Right renal cortex interstitium (tissue), 3 donors: ENCODE measurements at regions not wholly inside any gene's neighbourhood (a gene's known extent, or its start where the extent isn't known, plus 50 kb on each side); places are given as distances from the start of the nearest gene placed in this dataset.

ENCODE experiments used
- DNase-seq, 3 donors: peaks; one replicate each; pipeline ENCODE4 v3.0.0-alpha.2; 2013; ENCODE audit warnings: low read depth in 3 of 3, low spot score in 2 of 3

- no peak for DNase-seq
Observed at GRCh38 chr3:159902546-159903314, 85.9 kb upstream of the IL12A start.

- no peak for DNase-seq
Observed at GRCh38 chr3:159904455-159904854, 84.2 kb upstream of the IL12A start.

GRCh38 chr3:159904911-159905310 lies 83.7 kb upstream of the IL12A start:
- DNase-seq: no peak

- no peak for DNase-seq
Observed at GRCh38 chr3:159907828-159908227, 80.8 kb upstream of the IL12A start.

DNA sequence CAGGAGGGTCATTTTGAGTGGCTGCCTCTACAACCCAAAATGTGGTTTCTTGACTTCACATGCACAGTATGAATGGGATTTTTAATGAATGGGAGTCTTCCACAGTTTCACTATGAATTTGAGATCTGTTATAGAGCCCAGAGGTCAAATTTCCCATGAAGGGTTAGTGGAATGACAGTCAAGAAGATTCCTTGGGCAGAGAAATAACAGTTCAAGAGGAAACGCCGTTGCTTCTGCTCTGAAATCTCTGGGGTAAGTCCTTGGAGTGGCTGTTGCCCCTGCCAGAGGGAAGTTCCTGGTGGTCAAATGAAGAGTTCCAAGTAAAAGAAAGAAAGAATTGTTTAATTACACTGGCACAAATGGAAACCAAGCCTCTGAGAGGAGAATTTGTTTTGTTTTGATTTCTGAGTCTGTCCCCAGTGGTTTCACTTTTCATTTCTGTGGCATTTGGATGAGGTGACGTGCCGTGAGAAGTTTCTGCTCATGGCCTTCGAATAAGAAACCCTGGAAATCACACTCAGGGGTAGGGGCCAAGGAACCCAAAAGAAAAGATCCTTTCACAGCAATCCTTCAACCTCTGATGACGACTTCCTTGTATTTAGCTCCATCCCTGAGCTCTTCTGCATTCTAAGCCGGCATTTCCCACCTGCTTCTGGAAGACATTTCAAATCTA lies 77.5 kb upstream of the IL12A start:
- no peak for DNase-seq

GRCh38 chr3:159911664-159912037 lies 77.0 kb upstream of the IL12A start:
- DNase-seq: no peak

- DNase-seq: no peak
Observed at GRCh38 chr3:159913712-159914414, 74.8 kb upstream of the IL12A start.

DNA sequence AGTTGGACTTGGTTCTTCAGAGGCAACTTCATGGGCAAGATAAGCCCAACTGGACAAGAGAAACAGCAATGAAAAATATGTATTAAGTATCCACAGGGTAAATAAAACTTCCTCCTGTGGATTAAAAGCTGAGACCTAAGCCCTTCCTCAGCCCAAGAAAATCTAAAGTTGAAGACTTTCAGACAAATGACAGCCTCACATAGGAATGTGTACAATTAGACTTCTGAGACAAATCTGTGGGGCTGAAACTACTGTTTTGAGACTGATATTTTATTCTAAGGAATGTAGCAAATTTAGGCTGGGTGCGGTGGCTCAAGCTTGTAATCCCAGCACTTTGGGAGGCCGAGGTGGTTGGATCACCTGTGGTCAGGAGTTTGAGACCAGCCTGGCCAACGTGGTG lies 74.2 kb upstream of the IL12A start:
- no peak for DNase-seq

GRCh38 chr3:159916052-159916451 lies 72.6 kb upstream of the IL12A start:
- no peak for DNase-seq

GRCh38 chr3:159917141-159917540 lies 71.5 kb upstream of the IL12A start:
- no peak for DNase-seq

DNA sequence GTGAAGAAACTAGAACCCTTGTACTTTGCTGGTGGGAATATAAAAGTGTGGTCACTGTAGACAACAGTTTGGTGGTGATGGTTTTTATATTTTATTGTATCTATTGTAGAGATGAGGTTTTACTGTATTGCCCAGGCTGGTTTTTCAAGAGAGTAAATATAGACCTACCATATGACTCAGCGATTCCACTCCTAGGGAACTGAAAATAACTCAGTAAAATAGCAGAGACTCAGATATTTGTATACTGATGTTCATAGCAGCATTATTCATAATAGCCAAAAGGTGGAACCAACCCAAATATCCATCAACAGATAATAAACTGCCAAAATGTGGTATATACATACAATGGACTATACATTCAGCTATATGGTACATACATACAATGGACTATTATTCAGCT lies 68.8 kb upstream of the IL12A start:
- DNase-seq: no peak

DNA sequence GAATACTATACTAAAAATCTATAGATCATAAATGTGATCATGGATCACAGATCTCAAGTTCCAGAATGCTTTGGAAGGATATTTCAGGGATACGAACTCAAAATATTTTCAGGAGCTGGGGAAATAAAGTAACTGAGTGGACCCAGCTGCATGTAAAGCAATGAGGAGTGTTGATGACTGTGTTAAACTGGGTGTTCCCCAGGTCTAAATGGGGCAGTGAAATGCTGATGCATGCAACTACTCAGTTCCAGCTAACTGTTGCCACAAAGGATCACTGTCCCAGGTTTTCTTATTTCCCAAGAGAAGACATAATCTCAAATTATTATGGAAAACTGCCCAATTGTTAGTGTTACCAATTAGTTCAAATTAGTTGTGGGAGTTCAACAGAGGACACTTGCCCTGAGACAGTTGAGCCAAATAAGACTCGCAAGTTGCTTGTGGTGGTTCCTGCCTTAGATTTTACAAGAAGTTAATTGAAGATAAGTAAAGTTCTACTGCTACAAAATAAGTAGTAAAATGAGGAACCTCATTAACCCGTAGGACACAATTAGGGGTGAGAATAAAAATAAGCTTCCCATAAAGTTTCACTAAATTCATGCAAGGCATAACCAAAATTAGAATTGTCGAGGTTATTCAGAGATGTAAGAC lies 66.3 kb upstream of the IL12A start:
- DNase-seq: no peak

- DNase-seq: no peak
Observed at GRCh38 chr3:159922861-159923312, 65.7 kb upstream of the IL12A start.

GRCh38 chr3:159923336-159923735 lies 65.3 kb upstream of the IL12A start:
- DNase-seq: no peak

- DNase-seq: no peak
Observed at GRCh38 chr3:159923956-159924355, 64.7 kb upstream of the IL12A start.

- DNase-seq: no peak
Observed at GRCh38 chr3:159924411-159924810, 64.2 kb upstream of the IL12A start.

- no peak for DNase-seq
Observed at GRCh38 chr3:159925248-159925647, 63.4 kb upstream of the IL12A start.

DNA sequence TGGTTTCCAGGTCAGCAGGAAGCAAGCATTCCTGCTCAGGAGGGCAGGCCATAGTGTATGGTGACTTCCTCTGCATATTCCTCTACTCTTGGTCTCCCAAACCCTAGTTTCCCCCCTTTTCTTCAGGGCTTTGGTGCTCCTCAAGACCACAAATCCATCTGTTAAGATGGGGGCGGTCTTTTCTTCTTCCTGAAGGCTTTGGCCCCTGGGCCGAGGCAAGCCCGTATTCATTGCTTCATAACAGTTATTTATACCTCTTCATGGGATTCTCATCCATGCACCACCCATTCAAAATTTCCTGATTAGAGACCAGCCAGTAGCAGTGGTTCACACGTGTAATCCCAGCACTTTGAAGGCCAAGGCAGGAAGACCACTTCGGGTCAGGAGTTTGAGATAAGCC lies 62.1 kb upstream of the IL12A start:
- no peak for DNase-seq

DNA sequence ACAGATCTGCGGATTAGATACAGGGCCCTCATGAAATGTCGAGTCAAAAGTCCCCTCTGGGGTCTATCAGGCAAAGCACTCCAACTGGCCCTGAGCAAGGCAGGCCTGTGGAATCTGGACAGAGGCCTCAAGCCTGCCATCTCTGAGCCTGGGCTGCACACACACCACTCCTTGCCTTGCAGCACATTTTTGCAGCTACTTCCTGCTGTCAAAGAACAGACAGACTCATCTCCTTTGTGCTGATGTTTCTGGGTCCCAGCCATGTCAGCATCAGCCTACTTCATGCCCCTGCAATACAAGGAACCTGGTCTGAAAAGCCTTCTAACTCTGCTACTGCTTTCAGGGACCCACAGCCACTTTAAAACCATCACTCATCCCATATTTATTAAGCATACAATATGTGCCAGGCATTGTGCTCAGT lies 60.6 kb upstream of the IL12A start:
- no peak for DNase-seq

- no peak for DNase-seq
Observed at GRCh38 chr3:159928666-159929065, 60.0 kb upstream of the IL12A start.
